GM19463 (cell line): ENCODE measurements at regions not wholly inside any gene's neighbourhood (a gene's known extent, or its start where the extent isn't known, plus 50 kb on each side); places are given as distances from the start of the nearest gene placed in this dataset.

Experiments
- ATAC-seq: cut with Tn5 transposase; IDR thresholded peaks from one replicate; pipeline ENCODE4 v1.9.1; 2021; ENCODE audit warnings: mild to moderate bottlenecking, moderate library complexity; ENCODE audit not compliant: unreplicated experiment

DNA sequence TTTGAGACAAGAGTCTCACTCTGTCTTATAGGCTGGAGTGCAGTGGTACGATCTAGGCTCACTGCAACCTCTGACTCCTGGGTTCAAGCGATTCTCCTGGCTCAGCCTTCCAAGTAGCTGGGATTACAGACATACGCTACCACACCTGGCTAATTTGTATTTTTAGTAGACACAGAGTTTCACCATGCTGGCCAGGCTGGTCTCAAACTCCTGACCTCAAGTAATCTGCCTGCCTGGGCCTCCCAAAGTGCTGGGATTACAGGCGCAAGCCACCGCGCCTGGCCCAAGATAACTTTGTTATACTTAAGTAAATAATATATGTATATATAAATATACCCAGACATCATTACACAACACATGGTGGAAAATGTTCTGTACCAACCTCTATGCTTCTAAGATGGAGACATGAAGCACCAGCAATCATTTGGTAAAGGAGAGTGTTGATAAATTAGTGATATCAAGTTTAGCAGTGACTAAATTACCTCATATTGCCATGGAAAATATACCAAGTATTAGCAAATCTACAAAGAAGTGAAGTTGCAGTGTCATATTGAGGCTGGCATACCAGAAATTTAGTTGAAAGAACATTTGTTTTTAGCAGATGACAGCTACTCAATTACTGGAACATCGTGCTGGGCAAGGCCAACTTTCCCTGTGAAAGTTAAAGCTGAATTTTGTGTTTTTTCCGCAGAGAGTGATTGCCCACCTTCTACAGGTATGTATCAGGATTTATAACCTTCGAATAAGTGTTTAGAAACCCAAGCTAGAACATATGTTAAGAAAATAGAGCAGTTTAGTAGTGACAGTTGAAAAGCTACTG, 177.7 kb downstream of the MYCN start:
- ATAC-seq = no peak

DNA sequence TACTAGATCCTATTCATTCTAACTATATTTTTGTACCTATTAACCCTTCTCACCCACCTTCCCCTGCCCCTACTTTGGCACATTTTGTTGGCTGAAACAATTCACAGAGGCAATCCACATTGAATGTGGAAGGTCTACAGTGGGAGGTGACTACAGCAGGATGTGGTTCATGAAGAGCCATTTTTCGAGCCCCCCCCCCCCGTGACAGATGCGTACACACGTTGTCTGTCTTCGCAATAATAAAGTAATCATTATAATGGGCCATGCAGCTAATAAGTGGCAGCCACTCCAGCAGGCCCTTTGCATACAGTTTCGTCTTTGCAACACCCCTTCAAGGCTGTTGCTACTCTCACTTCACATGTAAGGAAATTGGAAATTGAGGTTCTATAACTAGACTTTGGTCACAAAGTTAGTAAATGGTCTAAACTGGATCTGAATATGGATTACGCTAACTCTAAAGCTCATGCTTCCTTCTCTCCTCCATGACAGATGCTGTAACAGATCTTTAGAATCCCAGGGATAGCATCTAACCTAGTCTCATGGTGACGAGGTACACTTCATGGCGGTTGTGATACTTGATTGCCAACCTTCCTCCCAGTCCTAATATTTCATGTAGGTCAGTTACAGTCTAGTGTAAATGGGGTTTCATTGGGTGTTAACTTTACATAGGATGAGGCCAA, 176.8 kb downstream of the MYCN start:
- ATAC-seq = no peak

DNA sequence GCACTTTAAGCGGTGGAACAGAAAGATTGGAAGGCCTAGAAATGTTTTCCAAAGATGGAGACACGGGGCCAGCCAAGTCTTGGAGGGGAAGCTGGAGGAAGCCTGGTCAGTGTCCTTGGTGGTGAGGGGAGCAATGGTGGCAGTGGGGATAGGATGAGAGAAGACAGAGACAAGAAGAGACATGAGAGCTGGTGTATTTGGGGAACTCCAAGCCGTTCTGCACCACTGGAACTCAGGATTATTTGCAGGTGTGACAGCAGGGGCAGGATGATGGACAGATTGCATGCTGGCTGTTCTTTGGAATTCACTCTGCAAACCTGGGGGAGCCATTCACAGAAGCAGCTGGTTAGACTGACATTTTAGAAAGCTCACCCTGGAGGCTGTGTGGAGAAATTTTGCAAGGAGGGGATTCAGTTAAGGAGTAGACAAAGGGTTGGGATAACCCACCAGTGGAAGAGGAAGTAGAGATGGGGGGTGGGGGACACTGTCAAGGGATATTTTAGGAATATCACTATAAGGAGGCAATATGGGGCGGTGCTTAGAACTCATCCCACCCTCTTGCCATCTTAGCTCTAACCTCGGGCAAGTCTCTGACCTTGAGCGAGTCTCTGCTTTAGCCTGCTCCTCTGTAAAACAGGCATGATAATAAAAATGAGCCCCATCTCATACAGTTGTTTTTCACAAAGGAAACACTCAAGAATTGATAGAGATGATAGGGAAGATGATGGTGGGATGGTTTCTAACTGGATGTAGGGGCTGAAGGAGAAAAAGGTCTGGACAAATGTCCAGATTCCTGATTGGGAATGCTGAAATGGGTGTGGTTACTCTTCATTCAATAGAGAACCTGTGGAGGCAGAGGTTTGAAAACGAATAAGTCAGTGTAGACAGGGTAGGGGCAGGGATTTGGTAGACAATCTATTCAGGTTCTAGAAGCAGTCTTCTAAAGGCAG, 175.8 kb downstream of the MYCN start:
- ATAC-seq = no peak

DNA sequence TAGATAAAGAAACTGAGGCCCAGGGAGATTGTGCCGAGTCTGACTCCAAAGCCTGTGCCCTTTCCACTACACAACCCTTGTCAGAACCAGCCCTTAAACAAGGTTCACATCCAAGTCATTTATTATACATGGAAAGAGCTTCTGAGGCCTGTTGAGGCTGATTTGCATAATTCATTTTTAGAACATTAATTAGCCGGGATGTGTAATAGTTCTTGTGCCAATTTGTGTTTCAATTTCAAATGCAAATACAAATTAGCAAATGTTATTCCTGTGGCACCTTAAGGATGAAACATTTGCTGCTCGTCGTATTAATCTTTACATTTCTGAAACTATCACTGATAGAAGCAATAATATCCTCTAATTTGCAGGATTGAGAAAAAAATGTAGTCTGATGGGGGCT, 174.9 kb downstream of the MYCN start:
- ATAC-seq = no peak

DNA sequence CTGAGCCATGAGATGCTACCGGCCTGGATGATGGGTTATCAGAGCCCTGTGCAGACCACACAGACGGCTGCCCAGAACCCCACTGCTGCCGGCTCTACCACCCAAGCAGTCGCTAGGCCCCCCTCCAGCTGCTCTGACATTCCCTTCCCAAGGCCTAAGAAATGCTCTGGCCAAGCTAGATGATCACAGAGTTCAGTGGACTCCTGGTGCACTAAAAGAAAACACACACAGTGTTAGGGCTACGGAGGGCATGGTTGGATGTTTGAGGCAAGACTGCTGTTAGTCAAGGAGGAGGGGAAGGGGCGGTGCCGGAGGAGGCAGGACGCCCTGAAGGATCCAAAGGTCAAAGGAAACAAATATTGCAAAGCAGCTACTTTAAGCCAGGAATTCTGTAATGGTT, 174.5 kb downstream of the MYCN start:
- ATAC-seq = no peak

DNA sequence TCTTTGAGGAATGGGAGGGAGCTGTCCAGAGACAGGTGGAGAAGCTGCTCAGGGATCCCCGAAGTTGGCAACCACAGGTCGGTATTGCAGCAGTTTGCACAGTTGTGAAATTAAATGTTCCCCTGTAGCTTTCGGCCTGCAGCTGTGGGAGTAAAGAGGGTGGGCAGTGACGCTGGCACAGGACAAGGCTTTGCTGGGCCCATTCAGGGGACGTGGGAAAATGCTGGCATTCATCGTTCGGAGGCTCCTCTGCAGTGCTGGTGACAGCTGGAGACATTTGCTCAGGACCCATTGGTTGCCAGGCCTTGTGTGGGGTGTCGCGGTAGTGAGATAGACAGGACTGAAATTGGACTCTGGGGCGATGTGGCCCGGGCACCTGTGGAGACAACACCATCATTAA, 173.7 kb downstream of the MYCN start:
- ATAC-seq = no peak

DNA sequence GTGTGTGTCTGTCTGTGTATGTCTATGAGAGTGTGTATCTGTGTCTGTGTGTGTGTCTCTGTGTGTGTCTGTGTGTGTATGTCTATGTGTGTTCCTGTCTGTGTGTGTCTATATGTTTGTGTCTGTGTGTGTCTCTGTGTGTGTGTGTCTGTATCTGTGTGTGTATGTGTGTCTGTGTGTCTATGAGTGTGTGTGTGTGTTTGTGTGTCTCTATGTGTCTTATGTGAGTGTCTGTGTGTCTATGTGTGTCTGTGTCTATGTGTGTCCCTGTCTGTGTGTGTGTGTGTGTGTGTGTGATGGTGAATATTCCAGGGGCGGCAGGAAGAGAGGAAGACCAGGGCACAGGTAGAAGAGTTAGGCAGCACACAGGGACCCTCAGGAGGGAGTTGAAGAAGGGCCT, 173.2 kb downstream of the MYCN start:
- ATAC-seq = no peak

DNA sequence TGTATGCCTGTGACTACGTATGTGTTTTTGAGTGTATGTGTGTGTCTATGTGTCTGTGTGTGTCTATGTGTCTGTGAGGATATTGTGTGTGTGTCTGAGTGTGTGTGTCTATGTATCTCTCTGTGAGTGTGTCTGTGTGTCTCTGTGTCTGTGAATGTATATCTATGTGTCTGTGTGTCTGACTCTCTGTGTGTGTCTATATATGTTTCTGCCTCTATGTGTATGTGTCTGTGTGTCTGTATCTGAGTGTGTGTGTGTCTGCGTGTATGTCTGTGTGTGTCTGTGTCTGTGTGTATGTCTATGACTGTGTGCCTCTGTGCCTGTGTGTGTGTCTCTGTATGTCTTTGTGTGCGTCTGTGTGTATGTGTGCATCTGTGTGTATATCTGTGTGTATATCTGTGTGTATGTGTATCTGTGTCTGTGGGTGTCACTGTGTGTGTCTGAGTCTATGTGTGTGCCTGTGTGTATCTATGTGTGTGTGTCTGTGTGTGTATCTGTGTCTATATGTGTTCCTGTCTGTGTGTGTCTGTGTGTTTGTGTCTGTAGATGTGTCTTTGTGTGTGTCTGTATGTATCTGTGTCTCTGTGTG, 172.7 kb downstream of the MYCN start:
- ATAC-seq = no peak

DNA sequence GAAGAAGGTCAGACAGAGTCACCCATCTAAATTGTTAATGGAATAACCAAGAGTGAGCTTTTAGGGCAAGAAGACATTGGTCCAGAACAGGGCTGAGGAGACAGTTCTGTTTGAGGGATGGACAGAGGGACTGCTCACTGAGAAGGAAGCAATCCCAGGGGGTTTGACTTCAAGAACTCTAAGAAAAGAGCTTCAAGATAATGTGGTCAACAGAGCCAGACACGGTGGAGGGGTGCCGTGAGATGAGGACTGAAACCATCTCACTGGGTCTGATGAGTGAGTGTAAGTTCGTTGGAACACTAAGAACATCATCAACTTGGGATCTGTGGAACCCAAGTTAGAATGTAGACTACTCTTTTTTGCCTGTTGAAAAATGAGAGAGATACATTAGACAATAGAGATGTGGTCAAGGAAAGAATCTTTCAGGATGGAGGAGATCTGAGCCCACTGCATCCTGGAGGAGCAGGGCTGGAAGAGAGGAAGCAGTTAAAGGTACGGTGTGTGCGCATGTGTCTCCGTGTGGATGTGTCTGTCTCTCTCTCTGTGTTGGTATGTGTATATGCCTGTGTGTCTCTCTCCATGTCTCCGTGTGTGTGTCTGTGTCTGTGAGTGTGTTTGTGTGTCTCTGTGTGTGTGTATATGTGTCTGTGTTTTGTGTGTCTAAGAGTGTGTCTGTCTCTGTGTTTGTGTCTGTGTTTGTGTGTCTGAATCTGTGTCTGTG, 172.1 kb downstream of the MYCN start:
- ATAC-seq = no peak

DNA sequence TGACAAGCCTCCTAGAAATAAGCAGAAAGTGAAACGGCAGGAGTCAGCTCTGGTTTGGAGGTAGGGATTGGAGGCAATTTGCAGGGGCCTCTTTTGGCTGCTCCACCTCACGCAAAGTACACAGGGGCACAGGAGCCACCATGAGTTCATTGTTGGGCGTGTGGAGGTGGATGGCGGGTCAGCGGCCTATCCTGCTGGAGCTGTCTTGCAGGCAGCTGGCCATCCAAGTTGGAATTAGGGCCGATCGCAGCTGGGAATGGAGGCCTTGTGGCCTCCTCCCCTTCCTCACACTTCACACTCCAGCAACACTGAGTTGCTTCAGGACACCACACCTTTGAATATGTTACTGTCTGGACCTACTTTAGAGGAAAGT, 171.5 kb downstream of the MYCN start:
- ATAC-seq = no peak

DNA sequence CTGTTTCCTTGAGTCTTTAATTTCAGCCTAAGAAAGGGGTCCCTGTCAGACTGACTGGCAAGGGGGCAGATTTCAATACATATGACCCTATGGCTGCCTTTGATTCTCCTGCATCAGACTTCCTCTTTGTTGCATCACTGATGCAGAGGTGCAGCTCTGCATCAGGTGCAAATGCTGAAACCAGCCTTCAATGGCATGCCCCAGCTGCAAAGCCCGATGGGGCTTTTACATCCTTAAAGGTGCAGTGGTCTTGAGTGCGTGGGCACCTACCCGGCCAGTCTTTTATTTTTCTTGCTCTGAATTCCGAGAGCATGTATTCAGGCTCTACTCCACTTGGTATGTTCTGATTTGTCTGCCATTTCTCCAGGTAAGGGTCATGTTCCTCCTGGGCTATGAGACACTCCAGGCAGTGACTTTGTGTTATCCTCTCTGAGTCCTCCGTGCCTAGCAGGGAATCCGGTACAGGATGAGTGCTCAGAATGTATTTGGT, 169.5 kb downstream of the MYCN start:
- no peak for ATAC-seq

DNA sequence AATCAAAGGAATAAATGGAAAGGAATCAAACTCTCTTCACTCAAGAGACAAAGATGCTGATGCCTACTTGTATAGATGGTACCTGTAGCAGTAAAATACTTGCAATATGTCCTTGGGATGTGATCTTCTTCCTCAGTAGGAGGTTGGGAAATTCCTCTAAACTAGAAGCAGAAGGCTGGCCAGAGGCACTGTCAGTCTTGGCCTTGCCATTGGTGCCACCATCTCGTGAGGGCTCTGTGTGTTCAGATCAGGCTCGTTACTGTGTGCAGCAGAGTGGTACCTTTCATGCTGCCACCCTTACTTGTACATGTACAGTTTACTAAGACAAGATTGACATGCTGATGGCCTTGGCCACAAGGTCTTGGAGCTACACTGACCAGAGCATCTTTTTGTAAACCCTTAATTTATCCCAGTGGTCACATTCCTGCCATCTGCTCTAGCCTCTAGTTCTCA, 169.0 kb downstream of the MYCN start:
- ATAC-seq = no peak

DNA sequence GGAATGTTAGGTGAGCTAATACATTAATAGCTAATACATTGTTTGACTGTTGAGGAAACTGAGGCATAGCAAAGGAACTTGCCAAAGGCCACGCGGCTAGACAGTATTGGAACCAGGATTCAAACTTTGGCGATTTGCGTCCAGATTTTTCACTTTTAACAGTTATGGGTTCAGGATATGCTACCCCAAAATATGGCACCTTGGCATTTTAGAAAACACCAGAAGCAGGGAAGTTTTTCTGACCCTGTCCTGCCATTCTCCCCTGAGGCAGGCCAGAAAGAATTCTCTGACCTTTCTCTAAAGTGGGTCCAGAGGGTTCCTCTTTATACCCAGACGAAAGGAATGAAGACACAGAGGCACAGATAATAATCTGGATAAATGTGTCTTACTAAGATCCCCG, 166.9 kb downstream of the MYCN start:
- ATAC-seq = no peak

DNA sequence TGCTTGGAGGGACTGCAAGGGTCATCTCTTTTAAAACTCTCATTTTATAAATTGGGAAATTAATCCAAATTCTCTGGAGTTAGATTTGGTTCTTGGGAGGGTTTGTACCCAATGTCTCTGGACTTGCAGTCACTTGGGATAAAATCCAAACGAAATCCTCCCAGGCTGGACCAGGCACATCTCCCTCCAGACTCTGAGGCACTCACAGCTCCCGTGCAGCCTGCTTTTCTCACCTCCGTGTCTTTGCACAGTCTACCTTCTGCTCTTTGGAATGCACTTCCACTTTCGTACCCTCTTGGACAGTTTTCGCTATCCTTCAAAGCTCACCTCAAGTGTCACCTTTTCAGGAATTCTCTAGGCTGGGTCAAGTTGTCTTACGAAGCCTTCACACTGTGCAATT, 166.3 kb downstream of the MYCN start:
- ATAC-seq = no peak

DNA sequence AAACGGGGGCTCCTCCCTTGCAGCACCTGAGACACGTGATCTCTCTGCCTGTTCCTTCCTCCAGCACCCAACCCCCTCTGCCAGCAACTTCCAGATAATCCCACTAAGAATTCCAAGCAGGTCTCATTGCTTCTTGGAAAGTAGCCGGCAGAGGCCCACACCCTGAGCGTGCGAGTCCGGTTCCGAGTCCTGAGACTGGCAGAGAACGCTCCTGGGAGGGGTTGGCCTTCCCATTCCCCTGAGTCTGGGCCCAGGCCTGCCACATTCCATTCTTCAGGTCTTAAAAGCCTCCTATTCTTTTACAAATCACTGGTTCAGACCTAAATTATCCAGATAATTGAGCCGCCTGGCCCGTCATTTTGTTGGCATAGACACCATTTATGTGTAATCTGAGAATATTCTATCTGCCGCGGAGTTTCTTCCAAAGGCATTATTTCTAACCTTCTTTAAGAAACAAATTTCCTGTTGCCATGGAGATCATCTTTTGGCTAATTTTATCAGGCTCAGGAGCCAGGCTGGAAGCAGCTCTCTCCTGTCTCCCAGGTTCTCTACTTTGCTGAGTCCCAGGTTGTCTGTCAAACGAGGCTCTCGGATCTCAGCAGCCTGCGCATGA, 165.4 kb downstream of the MYCN start:
- no peak for ATAC-seq

DNA sequence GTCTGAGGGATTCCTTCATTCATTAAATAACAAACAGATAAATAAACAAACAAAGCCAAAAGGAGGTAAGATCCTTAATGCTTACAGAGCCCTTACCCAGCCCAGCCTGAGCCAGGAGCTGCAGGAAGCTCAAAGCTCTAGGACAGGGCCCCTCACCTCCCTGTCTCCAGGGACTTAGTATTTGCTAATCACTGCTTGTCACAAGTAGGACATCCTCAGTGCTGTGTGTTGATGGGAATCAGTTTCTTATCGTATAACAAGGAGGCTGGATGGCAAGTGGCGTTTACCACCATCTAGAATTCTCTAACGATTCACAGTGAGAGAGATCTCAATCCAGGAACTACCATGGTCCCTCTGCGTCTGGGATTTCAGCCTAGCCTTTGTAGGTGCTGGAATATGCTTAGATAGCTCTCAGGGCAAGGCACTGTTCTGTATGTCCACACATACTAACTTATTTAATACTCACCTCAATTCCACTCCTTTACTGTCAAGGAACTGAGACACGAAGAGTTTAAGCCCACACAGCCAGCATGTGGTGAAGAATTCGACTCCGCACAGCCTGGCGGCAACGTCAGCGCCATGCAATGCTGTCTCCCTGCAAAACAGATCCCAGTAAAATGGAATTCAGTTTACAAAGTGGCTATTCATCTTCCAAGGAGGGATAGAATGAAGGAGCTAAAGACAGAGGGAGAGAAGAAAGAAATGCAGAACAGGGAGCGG, 164.8 kb downstream of the MYCN start:
- ATAC-seq = no peak

DNA sequence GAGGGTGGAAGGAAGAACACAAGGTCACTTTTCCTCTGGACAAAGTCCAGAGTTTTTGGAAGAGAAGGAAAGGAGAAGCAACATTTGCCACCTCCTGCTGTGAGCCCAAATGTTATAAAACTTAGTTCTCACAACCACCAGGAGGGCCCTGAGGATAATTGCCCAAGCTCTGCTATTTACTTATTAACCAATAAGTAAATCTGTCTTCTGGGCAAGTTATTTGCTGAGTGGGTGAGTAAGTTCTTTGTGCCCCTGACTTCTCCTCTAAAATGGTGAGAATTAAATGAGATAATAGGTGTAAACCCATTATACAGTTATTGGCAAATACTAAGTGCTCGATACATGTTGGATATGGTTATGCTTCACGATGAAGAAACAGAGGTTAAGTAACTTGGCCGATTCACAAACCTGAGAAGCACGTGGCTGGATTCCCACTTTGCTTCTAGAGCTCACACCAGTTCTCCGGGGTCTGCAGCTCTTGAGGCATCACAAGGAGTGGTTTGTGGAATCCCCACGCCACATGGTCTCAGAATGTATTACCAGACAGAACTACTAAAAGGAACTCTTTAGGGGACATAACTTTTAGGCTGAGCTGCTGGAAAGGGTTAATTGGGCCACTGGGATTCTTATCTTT, 164.1 kb downstream of the MYCN start:
- no peak for ATAC-seq

DNA sequence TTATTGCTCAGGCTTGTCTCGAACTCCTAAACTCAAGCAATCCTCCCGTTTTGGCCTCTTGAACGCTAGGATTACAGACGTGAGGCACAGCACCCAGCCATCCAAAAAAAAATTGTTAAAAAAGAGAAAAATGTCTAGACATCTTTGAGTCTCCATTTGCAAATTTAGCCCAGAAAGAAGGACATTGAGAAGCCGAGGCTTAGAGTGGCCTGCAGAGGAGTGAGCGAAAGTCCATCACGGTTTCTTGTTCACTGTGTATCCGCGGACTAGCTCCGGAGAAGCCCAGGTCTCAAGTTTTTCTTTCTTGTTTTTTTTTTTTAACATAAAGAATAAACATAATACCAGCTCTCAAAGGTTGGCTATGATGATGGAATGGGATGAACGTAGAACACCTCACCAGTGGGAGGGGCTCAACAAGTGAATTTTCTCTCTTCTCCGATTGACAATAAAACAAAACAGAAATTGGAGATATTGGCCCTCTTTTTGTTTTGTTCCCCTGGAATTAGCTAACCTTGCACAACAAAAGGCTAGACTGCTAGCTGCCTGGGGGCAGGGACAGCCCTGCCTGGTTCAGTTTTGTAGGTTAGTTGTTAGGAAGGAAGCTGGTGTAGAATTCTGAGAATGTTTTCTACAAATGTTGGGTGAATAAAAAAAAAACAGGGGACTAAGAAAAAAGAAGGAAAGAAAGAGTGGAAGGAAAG, 163.4 kb downstream of the MYCN start:
- no peak for ATAC-seq
